IMR-90 (cell line): ENCODE measurements at regions not wholly inside any gene's neighbourhood (a gene's known extent, or its start where the extent isn't known, plus 50 kb on each side); places are given as distances from the start of the nearest gene placed in this dataset.

ENCODE experiments used
- ATAC-seq: fragments of 200-7000 bp; cut with Tn5 transposase; 2 replicates; pipeline ENCODE4 v1.9.1; 2020; ENCODE audit warnings: low read depth, mild to moderate bottlenecking, moderate library complexity
- BruUV-seq: library from RNA; stranded (reverse); fragments of 400-500 nt; replicated peaks from 2 replicates; lab custom pipeline; 2021; lab: Mats Ljungman, UMichigan
- CTCF ChIA-PET: fragments of 300-600 bp; formaldehyde crosslinking; extraction: SDS; loops from one replicate; lab custom pipeline; 2021; ENCODE audit warnings: antibody characterized with exemption; lab: Yijun Ruan, JAX
- POLR2A ChIA-PET: fragments of 300-600 bp; sonication (Branson Sonifier 250); formaldehyde crosslinking; loops from one replicate; lab custom pipeline; 2022; ENCODE audit warnings: antibody characterized with exemption; ENCODE audit not compliant: unreplicated experiment; lab: Charles Lee
- DNase-seq: peaks from one replicate; pipeline ENCODE4 v3.0.0; 2013
- H2AFZ ChIP-seq: replicated peaks from 2 replicates; pipeline ENCODE3; 2013; ENCODE audit warnings: low read length, mild to moderate bottlenecking; ENCODE audit not compliant: poor library complexity
- H2AK5ac ChIP-seq: 2 replicates; pipeline ENCODE4 v1.6.1; 2013; ENCODE audit warnings: low read depth, low read length, inconsistent platforms
- H2AK9ac ChIP-seq: replicated peaks from 2 replicates; pipeline ENCODE3; 2013; ENCODE audit warnings: mild to moderate bottlenecking, low read depth, low read length, moderate library complexity; ENCODE audit not compliant: poor library complexity
- H2BK120ac ChIP-seq: 2 replicates; pipeline ENCODE4 v1.6.1; 2013; ENCODE audit warnings: low read depth, low read length, inconsistent platforms
- H2BK15ac ChIP-seq: 3 replicates; pipeline ENCODE4 v1.6.1; 2013; ENCODE audit warnings: low read depth, low read length, inconsistent platforms
- H2BK20ac ChIP-seq: 2 replicates; pipeline ENCODE4 v1.6.1; 2013; ENCODE audit warnings: low read depth, mild to moderate bottlenecking, inconsistent platforms, low read length, moderate library complexity
- H2BK5ac ChIP-seq: 2 replicates; pipeline ENCODE4 v1.6.1; 2013; ENCODE audit warnings: mild to moderate bottlenecking, low read depth, low read length, inconsistent platforms; ENCODE audit not compliant: poor library complexity, severe bottlenecking
- H3K14ac ChIP-seq: replicated peaks from 2 replicates; pipeline ENCODE4 v1.6.1; 2013; ENCODE audit warnings: low read depth, low read length, inconsistent platforms
- H3K18ac ChIP-seq: 2 replicates; pipeline ENCODE4 v1.6.1; 2013; ENCODE audit warnings: low read depth, low read length, control low read depth
- H3K23ac ChIP-seq: 2 replicates; pipeline ENCODE4 v1.6.1; 2013; ENCODE audit warnings: low read depth, low read length, inconsistent platforms
- H3K27ac ChIP-seq: 2 replicates; pipeline ENCODE4 v1.5.1; 2013; ENCODE audit warnings: mild to moderate bottlenecking, control low read depth, low read length; ENCODE audit not compliant: insufficient read depth
- H3K27me3 ChIP-seq: 2 replicates; pipeline ENCODE4 v1.6.1; 2013; ENCODE audit warnings: low read length; ENCODE audit not compliant: control insufficient read depth, insufficient read depth
- H3K36me3 ChIP-seq: 2 replicates; pipeline ENCODE4 v1.6.1; 2013; ENCODE audit warnings: low read length, mixed read lengths; ENCODE audit not compliant: control insufficient read depth, insufficient read depth
- H3K4ac ChIP-seq: 2 replicates; pipeline ENCODE4 v1.6.1; 2013; ENCODE audit warnings: low read depth, low read length, inconsistent platforms
- H3K4me1 ChIP-seq: 2 replicates; pipeline ENCODE4 v1.6.1; 2013; ENCODE audit warnings: low read length, mixed read lengths; ENCODE audit not compliant: control insufficient read depth, insufficient read depth
- H3K4me2 ChIP-seq: 2 replicates; pipeline ENCODE4 v1.6.1; 2013; ENCODE audit warnings: low read depth, mild to moderate bottlenecking, control low read depth, low read length, moderate library complexity
- H3K4me3 ChIP-seq: 2 replicates; pipeline ENCODE4 v1.5.1; 2013; ENCODE audit warnings: low read depth, mild to moderate bottlenecking, control low read depth, low read length, moderate library complexity; ENCODE audit not compliant: insufficient read depth
- H3K56ac ChIP-seq: 2 replicates; pipeline ENCODE4 v1.6.1; 2013; ENCODE audit warnings: low read length, inconsistent platforms; ENCODE audit not compliant: insufficient read depth; ENCODE audit errors: extremely low read depth
- H3K79me1 ChIP-seq, 2 experiments: 2 replicates each; pipeline ENCODE4 v1.6.1; 2013; ENCODE audit warnings: low read length in 2 of 2, inconsistent platforms in 1 of 2, low read depth in 1 of 2
- H3K9ac ChIP-seq: 2 replicates; pipeline ENCODE4 v1.6.1; 2013; ENCODE audit warnings: low read depth, low read length, control low read depth
- H3K9me1 ChIP-seq: 2 replicates; pipeline ENCODE4 v1.6.1; 2013; ENCODE audit warnings: low read length, inconsistent platforms; ENCODE audit not compliant: insufficient read depth
- H3K9me3 ChIP-seq: 2 replicates; pipeline ENCODE4 v1.6.1; 2013; ENCODE audit warnings: low read length; ENCODE audit not compliant: control insufficient read depth, insufficient read depth
- H4K20me1 ChIP-seq: 2 replicates; pipeline ENCODE4 v1.6.1; 2013; ENCODE audit warnings: low read length, inconsistent platforms; ENCODE audit not compliant: insufficient read depth
- H4K5ac ChIP-seq: 2 replicates; pipeline ENCODE4 v1.6.1; 2013; ENCODE audit warnings: mild to moderate bottlenecking, low read depth, low read length, control low read depth
- H4K8ac ChIP-seq, 2 experiments: 2 replicates each; pipeline ENCODE4 v1.6.1; 2013; ENCODE audit warnings: low read depth in 2 of 2, low read length in 2 of 2, control low read depth in 1 of 2, inconsistent platforms in 1 of 2
- H4K91ac ChIP-seq: 2 replicates; pipeline ENCODE4 v1.6.1; 2013; ENCODE audit warnings: low read depth, low read length, inconsistent platforms; ENCODE audit not compliant: insufficient read depth
- BHLHE40 ChIP-seq: fragments of 150-350 bp; IDR thresholded peaks from 2 replicates; pipeline ENCODE4 v1.6.1; 2016; ENCODE audit warnings: mild to moderate bottlenecking, low read depth, low read length
- CEBPB ChIP-seq: IDR thresholded peaks from 2 replicates; pipeline ENCODE4 v1.6.1; 2012; ENCODE audit warnings: low read depth, low read length, improper control_type of control experiment
- CHD1 ChIP-seq: IDR thresholded peaks from 2 replicates; pipeline ENCODE4 v1.6.1; 2012; ENCODE audit warnings: low read depth, low read length, improper control_type of control experiment
- FOS ChIP-seq: fragments of 150-350 bp; IDR thresholded peaks from 2 replicates; pipeline ENCODE4 v1.6.1; 2016; ENCODE audit warnings: low read depth, low read length
- MAFK ChIP-seq: IDR thresholded peaks from 2 replicates; pipeline ENCODE4 v1.6.1; 2012; ENCODE audit warnings: low read depth, low read length, improper control_type of control experiment
- MAZ ChIP-seq: IDR thresholded peaks from 2 replicates; pipeline ENCODE4 v1.6.1; 2012; ENCODE audit warnings: low read depth, mild to moderate bottlenecking, low read length, improper control_type of control experiment, moderate library complexity, borderline replicate concordance
- MXI1 ChIP-seq: IDR thresholded peaks from 2 replicates; pipeline ENCODE4 v1.6.1; 2012; ENCODE audit warnings: low read depth, mild to moderate bottlenecking, low read length, moderate library complexity, borderline replicate concordance
- NFE2L2 ChIP-seq: fragments of 150-350 bp; IDR thresholded peaks from 2 replicates; pipeline ENCODE4 v1.6.1; 2016; ENCODE audit warnings: low read depth, mild to moderate bottlenecking, low read length
- POLR2A ChIP-seq: IDR thresholded peaks from 2 replicates; pipeline ENCODE4 v1.6.1; 2012; ENCODE audit warnings: mild to moderate bottlenecking, low read depth, low read length
- RCOR1 ChIP-seq: IDR thresholded peaks from 2 replicates; pipeline ENCODE4 v1.6.1; 2012; ENCODE audit warnings: mild to moderate bottlenecking, low read length, improper control_type of control experiment; ENCODE audit not compliant: insufficient replicate concordance
- RFX5 ChIP-seq: IDR thresholded peaks from 2 replicates; pipeline ENCODE4 v1.8.0; 2012; ENCODE audit warnings: low read depth, mild to moderate bottlenecking, low read length, moderate library complexity
- SMC3 ChIP-seq: fragments of 150-350 bp; IDR thresholded peaks from 2 replicates; pipeline ENCODE4 v1.6.1; 2016; ENCODE audit warnings: low read depth, mild to moderate bottlenecking, antibody characterized with exemption, low read length, moderate library complexity
- WGBS, 2 experiments: methylation state at CpG; one replicate each; pipeline versions ENCODE4 v1.1.5 to v1.1.7; 2013; ENCODE audit warnings: missing lambda C conversion rate in 2 of 2; ENCODE audit not compliant: insufficient read length in 1 of 2; ENCODE audit errors: extremely low coverage in 2 of 2; 5-methylcytosine and 5-hydroxymethylcytosine counted together
- dilution Hi-C: fragments of 300-500 bp; cut with HindIII; formaldehyde crosslinking; loops from one replicate; pipeline ENCODE4 v1.14.3; 2018; ENCODE audit warnings: low sequenced_read_pairs; ENCODE audit not compliant: unreplicated experiment
- in situ Hi-C: fragments of 300-500 bp; cut with MboI; formaldehyde crosslinking; loops from 3 replicates; pipeline ENCODE4 v1.14.3; 2019; ENCODE audit warnings: low sequenced_read_pairs, inconsistent platforms, mixed read lengths
- intact Hi-C: fragments of 100-400 bp; cut with micrococcal nuclease; formaldehyde crosslinking; loops from 2 replicates; pipeline ENCODE4 v1.10.0; 2022
- TF ChIP-seq, protein P1 (sequence below): conservative IDR thresholded peaks from 2 replicates; pipeline ENCODE4 v1.5.1; 2012; ENCODE audit warnings: mild to moderate bottlenecking, low read depth, low read length, improper control_type of control experiment
- TF ChIP-seq, protein P2 (sequence below): fragments of 150-350 bp; IDR thresholded peaks from 2 replicates; pipeline ENCODE4 v1.6.1; 2016; ENCODE audit warnings: low read depth, mild to moderate bottlenecking, low read length, moderate library complexity, borderline replicate concordance
- TF ChIP-seq, protein P3 (sequence below): fragments of 150-350 bp; IDR thresholded peaks from 2 replicates; pipeline ENCODE4 v1.6.1; 2017; ENCODE audit warnings: mild to moderate bottlenecking, antibody characterized with exemption, low read length, low read depth

DNA sequence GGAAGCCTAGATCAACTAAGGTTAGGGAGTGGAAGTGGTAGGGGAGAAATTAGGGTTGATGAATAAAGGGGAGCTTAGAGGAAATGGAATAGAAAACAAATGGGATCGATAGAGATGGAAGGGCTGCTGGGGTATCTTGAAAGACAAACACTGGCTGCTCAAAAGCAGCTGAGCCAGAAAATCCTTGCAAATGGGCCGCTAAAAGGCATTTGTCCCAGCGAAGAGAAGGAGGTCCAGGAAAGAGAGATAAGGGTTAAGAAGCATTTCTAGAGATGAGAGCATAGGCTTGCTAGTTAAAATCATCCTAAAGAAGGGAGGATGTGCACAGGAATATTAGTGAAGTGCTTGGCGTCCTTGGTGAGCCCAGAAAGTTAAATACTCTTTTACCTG lies 258.0 kb upstream of the CBLB start:
- no peak overlapping the region for H3K4me3 ChIP-seq
- intact Hi-C loops (loop anchor here (10.0 kb wide), 1 partner anchor 442 kb away; no protein-coding TSS in a partner anchor), in situ Hi-C loops (no loop called here), dilution Hi-C loops (no loop called here)
- no peak overlapping the region for H3K9ac ChIP-seq
- no peak overlapping the region for H4K5ac ChIP-seq
- H3K9me1 ChIP-seq = peaks cover 4% of the 10 kb centered on the region
- peak overlapping the region; percentile 24 for H3K18ac ChIP-seq
- no peaks in the 10 kb centered on the region for H3K9me3 ChIP-seq
- no peak overlapping the region for H2AFZ ChIP-seq
- 67% methylated on average over 3 of the region's 4 CpGs; no CpG with 5 or more reads in 1 of the 2 experiments for WGBS, 2 experiments
- no peak overlapping the region for H2BK120ac ChIP-seq
- CTCF ChIA-PET = no interaction called here
- no TSS peak for BruUV-seq
- ATAC-seq = no peak
- H2BK20ac ChIP-seq = no peak overlapping the region
- H3K4ac ChIP-seq = no peak overlapping the region; the same call in 1 of the 2 replicates
- H3K27me3 ChIP-seq = no peaks in the 10 kb centered on the region
- no peaks in the 10 kb centered on the region for H4K20me1 ChIP-seq
- H3K36me3 ChIP-seq = no peaks in the 10 kb centered on the region
- POLR2A ChIA-PET = no interaction called here
- no peak overlapping the region for H2AK9ac ChIP-seq
- no peaks in the 10 kb centered on the region for H3K79me1 ChIP-seq
- H3K27ac ChIP-seq = no peak overlapping the region
- H4K8ac ChIP-seq = no peak overlapping the region; a peak in 1 of 4 replicates
- no peak overlapping the region for H2AK5ac ChIP-seq
- TF ChIP-seq, protein P1, sequence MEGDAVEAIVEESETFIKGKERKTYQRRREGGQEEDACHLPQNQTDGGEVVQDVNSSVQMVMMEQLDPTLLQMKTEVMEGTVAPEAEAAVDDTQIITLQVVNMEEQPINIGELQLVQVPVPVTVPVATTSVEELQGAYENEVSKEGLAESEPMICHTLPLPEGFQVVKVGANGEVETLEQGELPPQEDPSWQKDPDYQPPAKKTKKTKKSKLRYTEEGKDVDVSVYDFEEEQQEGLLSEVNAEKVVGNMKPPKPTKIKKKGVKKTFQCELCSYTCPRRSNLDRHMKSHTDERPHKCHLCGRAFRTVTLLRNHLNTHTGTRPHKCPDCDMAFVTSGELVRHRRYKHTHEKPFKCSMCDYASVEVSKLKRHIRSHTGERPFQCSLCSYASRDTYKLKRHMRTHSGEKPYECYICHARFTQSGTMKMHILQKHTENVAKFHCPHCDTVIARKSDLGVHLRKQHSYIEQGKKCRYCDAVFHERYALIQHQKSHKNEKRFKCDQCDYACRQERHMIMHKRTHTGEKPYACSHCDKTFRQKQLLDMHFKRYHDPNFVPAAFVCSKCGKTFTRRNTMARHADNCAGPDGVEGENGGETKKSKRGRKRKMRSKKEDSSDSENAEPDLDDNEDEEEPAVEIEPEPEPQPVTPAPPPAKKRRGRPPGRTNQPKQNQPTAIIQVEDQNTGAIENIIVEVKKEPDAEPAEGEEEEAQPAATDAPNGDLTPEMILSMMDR = no peak
- TF ChIP-seq FOS = no peak
- no peak for TF ChIP-seq MXI1
- no peak for TF ChIP-seq BHLHE40
- TF ChIP-seq POLR2A = no peak
- no peak for TF ChIP-seq CEBPB
- no peak for TF ChIP-seq CHD1
- TF ChIP-seq SMC3 = no peak
- TF ChIP-seq NFE2L2 = no peak
- no peak for TF ChIP-seq MAFK
- TF ChIP-seq, protein P2, sequence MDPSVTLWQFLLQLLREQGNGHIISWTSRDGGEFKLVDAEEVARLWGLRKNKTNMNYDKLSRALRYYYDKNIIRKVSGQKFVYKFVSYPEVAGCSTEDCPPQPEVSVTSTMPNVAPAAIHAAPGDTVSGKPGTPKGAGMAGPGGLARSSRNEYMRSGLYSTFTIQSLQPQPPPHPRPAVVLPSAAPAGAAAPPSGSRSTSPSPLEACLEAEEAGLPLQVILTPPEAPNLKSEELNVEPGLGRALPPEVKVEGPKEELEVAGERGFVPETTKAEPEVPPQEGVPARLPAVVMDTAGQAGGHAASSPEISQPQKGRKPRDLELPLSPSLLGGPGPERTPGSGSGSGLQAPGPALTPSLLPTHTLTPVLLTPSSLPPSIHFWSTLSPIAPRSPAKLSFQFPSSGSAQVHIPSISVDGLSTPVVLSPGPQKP = no peak
- TF ChIP-seq, protein P3, sequence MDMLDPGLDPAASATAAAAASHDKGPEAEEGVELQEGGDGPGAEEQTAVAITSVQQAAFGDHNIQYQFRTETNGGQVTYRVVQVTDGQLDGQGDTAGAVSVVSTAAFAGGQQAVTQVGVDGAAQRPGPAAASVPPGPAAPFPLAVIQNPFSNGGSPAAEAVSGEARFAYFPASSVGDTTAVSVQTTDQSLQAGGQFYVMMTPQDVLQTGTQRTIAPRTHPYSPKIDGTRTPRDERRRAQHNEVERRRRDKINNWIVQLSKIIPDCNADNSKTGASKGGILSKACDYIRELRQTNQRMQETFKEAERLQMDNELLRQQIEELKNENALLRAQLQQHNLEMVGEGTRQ = no peak
- TF ChIP-seq RFX5 = no peak
- no peak for TF ChIP-seq RCOR1
- no peak for TF ChIP-seq MAZ
- DNase-seq = no peak
- H3K56ac ChIP-seq = no peak overlapping the region
- H3K4me2 ChIP-seq = no peak overlapping the region
- H2BK15ac ChIP-seq = 0 out of 3 replicates have a peak overlapping the region, but pooled peaks have one; percentile 54
- H4K91ac ChIP-seq = peak overlapping the region; percentile 31; the same call in 1 of the 2 replicates
- no peak overlapping the region; the same call in 1 of the 2 replicates for H3K14ac ChIP-seq
- peak overlapping the region; percentile 30 for H2BK5ac ChIP-seq
- H3K23ac ChIP-seq = 0 out of 2 replicates have a peak overlapping the region, but pooled peaks have one; percentile 42
- peaks cover 7% of the 10 kb centered on the region; the same call in 1 of the 2 replicates for H3K4me1 ChIP-seq
